Panc1 (cell line): ENCODE measurements at regions not wholly inside any gene's neighbourhood (a gene's known extent, or its start where the extent isn't known, plus 50 kb on each side); places are given as distances from the start of the nearest gene placed in this dataset.

Source experiments
- ATAC-seq: fragments of 200-7000 bp; cut with Tn5 transposase; 2 replicates; pipeline ENCODE4 v1.9.1; 2020; ENCODE audit warnings: mild to moderate bottlenecking, moderate library complexity
- BruUV-seq: library from RNA; stranded (reverse); fragments of 400-500 nt; replicated peaks from 2 replicates; lab custom pipeline; 2021; lab: Mats Ljungman, UMichigan
- CTCF ChIA-PET: fragments of 300-600 bp; sonication (Branson Sonifier 250); formaldehyde crosslinking; loops from one replicate; lab custom pipeline; 2022; ENCODE audit warnings: antibody characterized with exemption; lab: Charles Lee
- POLR2A ChIA-PET: fragments of 300-600 bp; sonication (Branson Sonifier 250); formaldehyde crosslinking; loops from one replicate; lab custom pipeline; 2022; ENCODE audit warnings: antibody characterized with exemption; lab: Charles Lee
- DNase-seq: peaks from one replicate; pipeline ENCODE4 v3.0.0-alpha.2; 2010; ENCODE audit warnings: low read depth, low spot score
- H3K27ac ChIP-seq: 2 replicates; pipeline ENCODE4 v1.5.1; 2011; ENCODE audit warnings: mild to moderate bottlenecking, low read length, inconsistent platforms
- H3K27me3 ChIP-seq: fragments of 200-500 bp; sonication (Bioruptor generic); 2 replicates; pipeline ENCODE4 v1.6.0; 2014; ENCODE audit warnings: low read length, inconsistent platforms; ENCODE audit not compliant: control insufficient read depth, insufficient read depth
- H3K36me3 ChIP-seq: fragments of 200-500 bp; sonication (Bioruptor generic); 2 replicates; pipeline ENCODE4 v1.5.1; 2014; ENCODE audit warnings: inconsistent platforms, mild to moderate bottlenecking, low read length, moderate library complexity; ENCODE audit not compliant: control insufficient read depth, insufficient read depth
- H3K4me1 ChIP-seq: 2 replicates; pipeline ENCODE4 v1.5.1; 2011; ENCODE audit warnings: inconsistent platforms, mild to moderate bottlenecking, low read length, moderate library complexity; ENCODE audit not compliant: control insufficient read depth, insufficient read depth
- H3K4me3 ChIP-seq, 2 experiments: 2 replicates each; pipeline ENCODE4 v1.5.1; 2011 to 2012; ENCODE audit warnings: low read depth in 2 of 2, low read length in 2 of 2, mild to moderate bottlenecking in 2 of 2, inconsistent platforms in 1 of 2, moderate library complexity in 1 of 2
- H3K9me3 ChIP-seq: fragments of 200-500 bp; sonication (Bioruptor generic); 2 replicates; pipeline ENCODE4 v1.5.1; 2014; ENCODE audit warnings: low read depth, mild to moderate bottlenecking, inconsistent platforms, low read length, moderate library complexity; ENCODE audit not compliant: control insufficient read depth, insufficient read depth
- POLR2AphosphoS5 ChIP-seq: IDR thresholded peaks from 2 replicates; pipeline ENCODE4 v1.6.1; 2012; ENCODE audit warnings: mild to moderate bottlenecking, low read depth, low read length, moderate library complexity
- SIN3A ChIP-seq: IDR thresholded peaks from 2 replicates; pipeline ENCODE4 v1.6.1; 2012; ENCODE audit warnings: low read depth, mild to moderate bottlenecking, low read length, moderate library complexity, borderline replicate concordance; ENCODE audit not compliant: insufficient read depth
- TCF7L2 ChIP-seq: IDR thresholded peaks from 2 replicates; pipeline ENCODE4 v1.6.1; 2011; ENCODE audit warnings: mild to moderate bottlenecking, low read depth, low read length, inconsistent platforms
- in situ Hi-C: cut with HindIII; loops from 2 replicates; pipeline ENCODE4 v1.10.0; 2016; ENCODE audit warnings: low sequenced_read_pairs, low pct_unique_long_range_greater_than_20kb
- intact Hi-C: fragments of 100-400 bp; cut with micrococcal nuclease; formaldehyde crosslinking; loops from one replicate; pipeline ENCODE4 v1.10.0; 2022; ENCODE audit not compliant: unreplicated experiment
- TF ChIP-seq, protein P1 (sequence below), 2 experiments: IDR thresholded peaks; 2 replicates each; pipeline ENCODE4 v1.6.1; 2011 to 2012; ENCODE audit warnings: low read depth in 2 of 2, control low read depth in 1 of 2, low read length in 1 of 2, mild to moderate bottlenecking in 1 of 2, moderate library complexity in 1 of 2; ENCODE audit not compliant: insufficient read depth in 1 of 2
- TF ChIP-seq, protein P2 (sequence below): fragments of 450-650 bp; IDR thresholded peaks from 2 replicates; pipeline ENCODE4 v1.5.1; 2017; ENCODE audit warnings: mild to moderate bottlenecking

DNA sequence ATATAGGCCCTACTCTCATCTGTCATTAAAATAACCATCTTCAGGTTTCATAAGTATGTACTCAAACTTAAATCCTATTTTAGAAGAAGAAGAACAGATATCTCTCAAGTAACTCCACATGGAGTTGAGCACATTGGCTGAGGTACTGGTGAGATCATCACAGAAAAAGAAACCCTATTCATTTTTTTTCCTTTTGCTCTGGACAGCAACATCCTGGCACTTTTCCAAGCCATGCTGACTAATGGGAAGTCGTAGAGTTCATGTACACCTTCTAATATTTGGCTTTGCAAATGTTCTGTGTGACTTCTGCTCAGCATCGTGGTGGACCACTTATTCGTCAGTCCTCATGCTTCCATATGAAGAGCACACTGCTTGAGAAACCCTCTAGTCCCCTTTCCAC, 336.0 kb upstream of the KCNH8 start:
- BruUV-seq = no TSS peak
- no peaks in the 10 kb centered on the region for H3K4me1 ChIP-seq
- in situ Hi-C loops = no loop called here
- TF ChIP-seq POLR2AphosphoS5 = no peak
- TF ChIP-seq, protein P1, sequence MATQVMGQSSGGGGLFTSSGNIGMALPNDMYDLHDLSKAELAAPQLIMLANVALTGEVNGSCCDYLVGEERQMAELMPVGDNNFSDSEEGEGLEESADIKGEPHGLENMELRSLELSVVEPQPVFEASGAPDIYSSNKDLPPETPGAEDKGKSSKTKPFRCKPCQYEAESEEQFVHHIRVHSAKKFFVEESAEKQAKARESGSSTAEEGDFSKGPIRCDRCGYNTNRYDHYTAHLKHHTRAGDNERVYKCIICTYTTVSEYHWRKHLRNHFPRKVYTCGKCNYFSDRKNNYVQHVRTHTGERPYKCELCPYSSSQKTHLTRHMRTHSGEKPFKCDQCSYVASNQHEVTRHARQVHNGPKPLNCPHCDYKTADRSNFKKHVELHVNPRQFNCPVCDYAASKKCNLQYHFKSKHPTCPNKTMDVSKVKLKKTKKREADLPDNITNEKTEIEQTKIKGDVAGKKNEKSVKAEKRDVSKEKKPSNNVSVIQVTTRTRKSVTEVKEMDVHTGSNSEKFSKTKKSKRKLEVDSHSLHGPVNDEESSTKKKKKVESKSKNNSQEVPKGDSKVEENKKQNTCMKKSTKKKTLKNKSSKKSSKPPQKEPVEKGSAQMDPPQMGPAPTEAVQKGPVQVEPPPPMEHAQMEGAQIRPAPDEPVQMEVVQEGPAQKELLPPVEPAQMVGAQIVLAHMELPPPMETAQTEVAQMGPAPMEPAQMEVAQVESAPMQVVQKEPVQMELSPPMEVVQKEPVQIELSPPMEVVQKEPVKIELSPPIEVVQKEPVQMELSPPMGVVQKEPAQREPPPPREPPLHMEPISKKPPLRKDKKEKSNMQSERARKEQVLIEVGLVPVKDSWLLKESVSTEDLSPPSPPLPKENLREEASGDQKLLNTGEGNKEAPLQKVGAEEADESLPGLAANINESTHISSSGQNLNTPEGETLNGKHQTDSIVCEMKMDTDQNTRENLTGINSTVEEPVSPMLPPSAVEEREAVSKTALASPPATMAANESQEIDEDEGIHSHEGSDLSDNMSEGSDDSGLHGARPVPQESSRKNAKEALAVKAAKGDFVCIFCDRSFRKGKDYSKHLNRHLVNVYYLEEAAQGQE (IDR thresholded peaks at IDR 0.05; ENCODE audit: insufficient read depth in 1 of 2, low read depth in 2 of 2, low read length in 1 of 2) = no peak
- TF ChIP-seq, protein P2, sequence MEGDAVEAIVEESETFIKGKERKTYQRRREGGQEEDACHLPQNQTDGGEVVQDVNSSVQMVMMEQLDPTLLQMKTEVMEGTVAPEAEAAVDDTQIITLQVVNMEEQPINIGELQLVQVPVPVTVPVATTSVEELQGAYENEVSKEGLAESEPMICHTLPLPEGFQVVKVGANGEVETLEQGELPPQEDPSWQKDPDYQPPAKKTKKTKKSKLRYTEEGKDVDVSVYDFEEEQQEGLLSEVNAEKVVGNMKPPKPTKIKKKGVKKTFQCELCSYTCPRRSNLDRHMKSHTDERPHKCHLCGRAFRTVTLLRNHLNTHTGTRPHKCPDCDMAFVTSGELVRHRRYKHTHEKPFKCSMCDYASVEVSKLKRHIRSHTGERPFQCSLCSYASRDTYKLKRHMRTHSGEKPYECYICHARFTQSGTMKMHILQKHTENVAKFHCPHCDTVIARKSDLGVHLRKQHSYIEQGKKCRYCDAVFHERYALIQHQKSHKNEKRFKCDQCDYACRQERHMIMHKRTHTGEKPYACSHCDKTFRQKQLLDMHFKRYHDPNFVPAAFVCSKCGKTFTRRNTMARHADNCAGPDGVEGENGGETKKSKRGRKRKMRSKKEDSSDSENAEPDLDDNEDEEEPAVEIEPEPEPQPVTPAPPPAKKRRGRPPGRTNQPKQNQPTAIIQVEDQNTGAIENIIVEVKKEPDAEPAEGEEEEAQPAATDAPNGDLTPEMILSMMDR = no peak
- TF ChIP-seq TCF7L2 = no peak
- TF ChIP-seq SIN3A = no peak
- intact Hi-C loops = no loop called here
- ChIA-PET POLR2A (no interaction called here), CTCF (no interaction called here)
- DNase-seq (no peak), ATAC-seq (no peak)
- H3K36me3 ChIP-seq = no peaks in the 10 kb centered on the region
- no peaks in the 10 kb centered on the region for H3K9me3 ChIP-seq
- H3K27me3 ChIP-seq = no peaks in the 10 kb centered on the region
- no peak overlapping the region for H3K27ac ChIP-seq
- no peak overlapping the region for H3K4me3 ChIP-seq

DNA sequence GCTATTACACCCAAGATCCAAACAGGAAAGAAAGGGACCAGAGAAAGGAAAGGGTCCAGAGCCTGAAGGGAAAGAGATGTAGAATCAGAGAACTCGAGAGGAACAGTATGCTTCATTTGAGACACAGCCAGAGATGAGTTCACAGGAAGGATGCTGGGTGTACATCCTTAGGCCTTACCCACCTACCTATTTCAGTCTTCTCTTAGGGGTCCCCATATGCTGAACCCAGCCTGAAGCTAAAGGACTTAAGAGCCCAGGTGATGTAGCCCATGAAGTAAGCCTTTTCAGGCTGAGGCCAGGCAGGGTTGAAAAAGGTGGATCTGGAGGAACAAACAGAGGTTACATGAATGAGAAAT, 338.0 kb upstream of the KCNH8 start:
- no peaks in the 10 kb centered on the region for H3K36me3 ChIP-seq
- BruUV-seq = no TSS peak
- TF ChIP-seq, protein P1 (IDR thresholded peaks at IDR 0.05; ENCODE audit: insufficient read depth in 1 of 2, low read depth in 2 of 2, low read length in 1 of 2) = no peak
- TF ChIP-seq POLR2AphosphoS5 = no peak
- TF ChIP-seq SIN3A = no peak
- TF ChIP-seq, protein P2 = no peak
- no peak for TF ChIP-seq TCF7L2
- H3K27ac ChIP-seq = no peak overlapping the region
- CTCF ChIA-PET = no interaction called here
- H3K9me3 ChIP-seq = no peaks in the 10 kb centered on the region
- ATAC-seq (no peak), DNase-seq (no peak)
- no peak overlapping the region for H3K4me3 ChIP-seq
- POLR2A ChIA-PET = no interaction called here
- in situ Hi-C loops = no loop called here
- intact Hi-C loops = no loop called here
- H3K27me3 ChIP-seq = no peaks in the 10 kb centered on the region
- H3K4me1 ChIP-seq = no peaks in the 10 kb centered on the region
